Effector CD8-positive, alpha-beta T cell (primary cell): ENCODE measurements at regions not wholly inside any gene's neighbourhood (a gene's known extent, or its start where the extent isn't known, plus 50 kb on each side); places are given as distances from the start of the nearest gene placed in this dataset.
"Not testable (repeated sequence)": the region's sequence is repeated elsewhere in the genome, so short reads cannot be mapped to it uniquely, and the experiment has no call there.

Experiments used
- DNase-seq: peaks from one replicate; lab custom pipeline; 2025; lab: John Stamatoyannopoulos, UW

DNA sequence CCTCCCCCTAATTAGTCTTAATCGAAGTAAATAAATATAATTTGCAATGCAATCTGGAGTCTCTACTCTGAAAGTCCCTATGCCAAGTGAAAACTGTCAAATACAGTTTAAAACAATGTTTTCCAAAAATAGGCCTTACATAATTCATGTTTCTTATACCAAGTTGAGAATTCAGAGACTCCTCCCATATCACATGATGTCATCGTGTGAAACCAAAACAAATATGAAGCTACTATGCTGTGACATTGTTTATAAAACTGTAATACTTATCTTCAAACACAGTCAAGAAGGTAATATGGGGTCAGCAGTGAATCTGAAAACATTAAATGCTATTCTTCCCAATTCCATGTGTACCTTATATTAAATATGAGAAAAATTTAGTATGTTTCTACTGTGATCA lies 940.2 kb upstream of the FANCL start:
- DNase-seq: no peak

DNA sequence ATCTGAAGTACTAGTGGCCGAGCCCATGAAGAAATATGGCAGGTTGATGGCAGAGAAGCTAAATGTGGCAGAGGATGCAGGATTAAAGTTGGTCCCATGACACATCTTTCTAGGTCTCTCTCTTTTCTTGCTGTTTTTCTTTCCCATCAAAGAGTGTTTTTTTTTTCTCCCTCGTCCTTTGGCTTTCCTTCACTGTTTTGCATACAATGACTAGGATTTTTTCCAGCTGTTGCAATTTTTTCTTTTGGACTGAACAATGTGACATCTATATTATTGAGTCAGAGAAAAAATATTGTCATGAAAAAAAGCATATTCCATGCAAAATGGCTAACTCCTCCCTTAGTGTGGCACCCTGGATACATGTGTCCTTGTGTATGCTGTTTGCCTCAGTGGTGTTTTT lies 939.5 kb upstream of the FANCL start:
- DNase-seq: no peak

DNA sequence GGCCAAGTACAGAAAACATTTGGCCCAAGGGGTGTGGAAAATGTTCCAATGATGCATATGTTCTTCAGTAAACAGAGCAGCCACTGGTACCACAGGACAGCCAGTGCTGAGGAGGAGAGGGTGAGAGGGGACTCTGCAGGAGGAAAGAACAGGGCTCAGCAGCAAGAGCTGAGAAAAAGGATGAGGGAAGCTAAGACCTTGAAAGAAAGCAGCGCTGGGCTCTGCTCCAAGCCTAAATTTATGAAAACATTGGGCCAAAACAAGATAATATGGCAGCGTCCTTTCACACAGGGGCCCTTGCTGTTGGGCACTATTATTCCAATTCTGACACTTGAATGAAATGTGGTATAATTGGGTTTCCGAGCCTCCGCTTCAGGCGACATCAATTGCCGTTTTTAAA lies 939.0 kb upstream of the FANCL start:
- DNase-seq: no peak

DNA sequence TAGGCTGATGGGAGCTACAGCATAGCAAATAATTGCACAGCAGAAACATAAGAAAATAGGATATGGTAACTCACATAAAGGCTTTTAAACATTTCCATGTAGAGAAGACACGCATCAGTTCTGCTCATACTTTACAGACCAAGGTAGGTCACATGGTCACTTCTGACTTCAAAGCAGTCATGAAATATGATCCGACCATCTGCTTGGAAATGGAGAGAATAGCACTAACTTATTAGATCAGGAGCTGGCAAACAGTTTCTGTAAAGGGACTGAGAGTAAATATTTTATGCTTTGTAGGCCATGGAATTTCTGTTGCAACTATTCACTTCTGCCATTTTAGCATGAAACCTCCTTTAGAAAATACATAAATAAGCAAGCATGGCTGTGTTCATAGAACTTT lies 936.6 kb upstream of the FANCL start:
- no peak for DNase-seq

DNA sequence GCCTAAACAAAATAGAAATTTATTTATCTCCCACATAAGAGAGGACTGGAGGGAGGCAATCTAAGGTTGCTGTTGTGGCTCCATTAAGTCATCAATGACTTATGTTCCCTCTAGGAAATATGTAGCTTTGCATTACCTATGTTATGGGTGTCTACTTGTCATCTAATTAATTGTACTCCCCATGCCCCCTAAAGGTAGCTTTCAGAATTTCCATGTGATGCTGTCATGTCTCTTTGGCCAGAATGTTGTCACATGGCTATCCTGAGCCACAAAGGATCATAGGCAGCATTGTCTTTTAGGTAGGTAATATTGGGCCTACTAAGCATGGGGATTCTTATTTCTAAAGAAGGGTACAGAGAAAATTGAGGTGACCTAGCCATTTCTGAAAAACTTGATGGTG lies 935.6 kb upstream of the FANCL start:
- no peak for DNase-seq

DNA sequence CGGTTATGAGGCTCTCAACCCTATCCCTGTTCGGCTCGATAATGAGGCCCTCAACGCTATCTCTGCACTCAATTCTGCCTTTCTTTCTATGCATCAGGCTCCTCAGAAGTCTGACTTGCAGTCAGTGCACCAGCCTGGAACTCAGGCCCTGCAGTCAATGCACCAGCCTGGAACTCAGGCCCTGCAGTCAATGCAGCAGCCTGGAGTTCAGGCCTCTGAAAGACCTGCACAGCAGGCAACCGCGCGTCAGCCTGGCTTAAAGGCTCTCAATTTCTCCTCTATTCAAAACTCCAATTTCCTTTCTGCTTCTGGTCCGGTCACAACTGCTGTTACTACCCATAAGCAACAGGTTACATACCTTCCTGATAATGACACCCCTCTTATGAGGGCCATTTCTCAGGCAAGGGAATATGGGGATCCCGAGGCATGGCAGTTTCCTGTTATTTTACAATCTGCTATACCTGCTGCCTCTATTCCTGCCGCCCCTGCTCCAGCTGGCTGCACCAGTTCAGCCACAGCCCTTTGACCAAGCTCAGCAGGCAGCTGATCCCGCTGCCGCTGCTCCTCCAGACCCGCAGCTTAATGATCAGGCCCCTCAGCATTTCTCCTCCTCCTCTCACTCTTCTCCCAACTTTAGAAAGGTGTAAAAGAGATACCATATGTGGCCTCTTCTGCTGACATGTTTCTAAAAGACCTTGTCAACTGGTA lies 933.6 kb upstream of the FANCL start:
- DNase-seq: no peak

DNA sequence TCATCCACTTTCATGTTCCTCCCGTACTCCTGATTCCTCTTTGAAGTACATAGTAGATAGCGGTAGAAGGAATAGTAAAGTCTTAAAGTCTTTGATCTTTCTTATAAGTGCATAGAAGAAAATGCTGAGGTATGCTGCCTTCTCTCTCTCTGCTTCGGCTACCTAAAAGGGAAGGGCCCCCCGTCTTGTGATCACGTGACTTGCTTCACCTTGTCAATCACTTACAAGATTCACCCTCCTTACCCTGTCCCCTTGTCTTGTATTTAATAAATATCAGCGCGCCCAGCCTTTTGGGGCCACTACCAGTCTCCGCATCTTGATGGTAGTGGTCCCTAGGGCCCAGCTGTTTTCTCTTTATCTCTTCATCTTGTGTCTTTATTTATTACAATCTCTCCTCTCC lies 932.2 kb upstream of the FANCL start:
- no peak for DNase-seq

DNA sequence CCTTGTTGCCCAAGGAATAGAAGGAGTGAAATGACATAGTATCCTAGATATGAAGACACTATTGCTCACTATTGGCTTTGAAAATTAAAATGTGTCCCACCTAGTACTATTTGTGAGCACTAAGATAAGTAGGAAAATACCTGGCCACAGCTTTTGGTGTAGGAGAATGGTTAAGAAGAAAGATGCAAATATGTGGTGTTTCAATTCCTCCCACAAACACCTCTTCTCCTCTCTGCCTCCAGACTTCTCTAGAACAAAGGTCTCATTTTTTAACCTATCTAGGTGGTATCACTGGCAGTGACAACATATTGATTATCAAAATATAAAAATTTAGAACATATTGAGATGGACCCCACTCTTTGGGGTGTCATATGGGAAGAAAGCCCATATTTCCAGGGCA lies 929.9 kb upstream of the FANCL start:
- DNase-seq: no peak

DNA sequence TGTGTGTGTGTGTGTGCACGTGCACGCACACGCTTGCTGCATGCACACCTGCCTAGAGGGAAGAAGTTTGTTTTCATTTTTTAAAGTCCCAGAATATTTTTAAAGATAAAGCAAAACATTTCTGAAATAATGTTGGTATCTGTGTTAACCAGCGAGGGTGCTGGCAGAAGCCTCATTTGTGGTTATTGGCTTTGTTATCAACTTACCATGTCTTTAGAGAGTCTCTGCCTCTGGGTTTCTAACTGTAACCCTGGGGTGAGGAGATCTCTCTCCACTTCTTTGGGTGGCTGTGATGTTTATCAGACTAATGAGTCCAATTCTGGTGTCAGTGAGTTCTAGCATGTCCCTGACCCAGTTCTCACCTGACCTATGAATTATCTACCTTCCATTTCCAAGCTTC lies 927.6 kb upstream of the FANCL start:
- no peak for DNase-seq

DNA sequence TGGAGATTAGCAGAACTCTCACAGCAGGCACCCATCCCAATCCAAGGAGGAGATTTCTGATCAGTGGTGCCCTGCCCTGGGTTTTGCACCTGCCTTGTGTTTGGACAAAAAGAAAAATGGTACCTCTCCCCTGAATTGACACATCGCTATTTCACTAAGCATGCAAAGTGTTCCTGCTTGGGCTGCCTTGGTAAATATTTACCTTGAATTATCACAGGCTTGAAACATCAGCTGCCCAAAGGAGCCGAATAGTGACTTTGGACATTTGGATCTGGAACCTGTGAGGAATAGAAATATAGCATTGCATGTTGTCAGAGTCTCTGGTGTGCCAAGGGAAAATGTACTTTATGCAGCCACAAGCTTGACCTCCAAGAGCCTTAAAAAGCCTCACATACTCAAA lies 926.4 kb upstream of the FANCL start:
- DNase-seq: no peak

DNA sequence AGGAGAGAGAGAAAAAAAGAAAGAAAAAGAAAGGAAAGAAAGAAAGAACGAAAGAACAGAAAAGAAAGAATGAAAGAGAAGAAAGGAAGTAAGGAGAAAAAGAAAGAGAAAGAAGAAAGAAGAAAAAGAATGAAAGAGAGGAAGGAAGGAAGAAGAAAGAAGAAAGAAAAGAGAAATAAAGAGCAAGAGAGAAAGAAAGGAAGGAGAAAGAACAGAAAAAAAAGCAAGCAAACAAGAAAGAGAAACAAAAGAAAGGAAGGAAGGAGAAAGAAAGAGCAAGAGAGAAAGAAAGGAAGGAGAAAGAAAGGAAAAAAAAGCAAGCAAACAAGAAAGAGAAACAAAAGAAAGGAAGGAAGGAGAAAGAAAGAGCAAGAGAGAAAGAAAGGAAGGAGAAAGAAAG lies 916.8 kb upstream of the FANCL start:
- not testable (repeated sequence) for DNase-seq

DNA sequence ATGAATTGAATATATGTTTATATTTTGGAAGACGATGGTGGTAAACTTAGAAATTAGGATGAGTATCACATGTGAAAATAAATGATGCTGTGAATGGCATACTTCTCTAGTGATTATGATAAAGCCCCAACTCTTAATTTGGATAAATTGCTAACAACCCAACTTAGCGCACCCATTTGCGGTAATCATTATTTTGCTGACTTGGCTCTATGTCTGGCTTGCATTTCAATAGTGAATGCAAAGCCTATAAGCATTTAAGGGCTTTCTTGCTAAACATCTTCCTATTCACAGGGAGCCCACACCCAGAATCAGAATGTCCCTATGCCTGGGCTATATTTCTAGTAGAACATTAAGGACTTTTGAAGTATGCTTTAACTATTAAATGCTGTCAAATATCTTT lies 910.7 kb upstream of the FANCL start:
- DNase-seq: no peak

DNA sequence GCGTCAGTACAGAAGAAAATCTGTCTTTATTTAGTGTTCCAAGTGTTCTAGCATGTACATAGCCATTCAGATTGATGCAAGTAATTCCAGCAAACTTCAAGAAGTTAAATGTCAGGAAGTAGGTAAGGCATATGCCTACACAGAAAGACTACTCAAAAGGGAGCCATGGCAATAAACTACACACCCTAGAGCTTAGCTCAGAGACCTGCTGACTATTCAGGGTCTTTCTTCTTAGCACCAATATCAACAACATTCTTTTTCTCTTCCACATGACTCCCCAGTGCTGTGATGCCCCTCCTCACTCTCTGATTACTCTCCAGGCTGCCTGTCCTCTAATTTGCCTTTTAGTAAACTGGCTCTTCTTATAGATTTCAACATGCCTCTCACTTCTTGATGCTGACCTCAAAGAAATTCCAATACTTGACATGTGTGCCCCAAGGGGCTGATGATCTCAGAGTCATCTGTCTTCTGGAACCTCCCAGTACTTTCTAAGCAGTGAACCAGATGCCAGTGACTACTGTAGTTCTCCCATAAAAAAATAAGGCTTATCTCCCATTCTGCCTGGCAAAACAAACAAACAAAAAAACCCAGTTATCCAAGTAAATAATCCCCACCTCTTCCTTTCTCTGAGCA lies 909.2 kb upstream of the FANCL start:
- DNase-seq: no peak

DNA sequence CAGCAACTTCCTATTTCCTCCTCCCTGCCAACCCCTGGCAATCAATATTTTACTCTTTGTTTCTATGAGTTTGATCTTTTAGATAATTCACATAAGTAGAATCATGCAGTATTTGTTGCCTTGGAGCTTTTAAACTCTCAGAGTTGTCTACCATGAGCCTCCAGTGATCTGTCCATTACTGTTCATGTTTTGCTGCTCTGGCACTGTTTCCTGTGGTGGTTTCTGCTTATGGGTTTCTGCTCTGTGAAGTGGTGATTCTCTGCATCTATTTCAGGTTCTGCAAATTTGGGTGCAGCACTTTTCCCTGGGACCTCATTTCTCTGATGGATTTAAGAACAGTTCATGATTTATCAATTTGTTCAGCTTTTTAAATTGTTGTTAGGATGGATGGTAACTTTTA lies 908.1 kb upstream of the FANCL start:
- no peak for DNase-seq

DNA sequence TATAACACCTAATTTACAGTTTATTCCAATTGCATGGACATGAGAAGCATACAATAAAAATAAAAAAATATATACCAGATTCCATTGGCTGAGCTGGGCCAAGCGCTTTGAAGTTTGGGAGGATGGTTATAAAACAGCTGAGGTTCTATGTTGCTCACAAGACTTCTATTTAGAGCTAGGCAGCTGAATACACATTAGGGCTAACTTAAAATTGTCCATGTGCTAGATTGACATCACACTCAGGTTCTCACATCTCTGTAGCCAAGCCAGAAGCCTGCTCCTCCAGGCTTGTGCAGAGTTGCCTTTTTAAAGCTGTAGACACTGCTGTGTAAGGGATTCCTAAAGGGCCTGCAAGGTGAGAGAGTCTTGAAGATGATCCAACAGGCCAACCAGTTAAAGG lies 871.1 kb upstream of the FANCL start:
- DNase-seq: no peak

DNA sequence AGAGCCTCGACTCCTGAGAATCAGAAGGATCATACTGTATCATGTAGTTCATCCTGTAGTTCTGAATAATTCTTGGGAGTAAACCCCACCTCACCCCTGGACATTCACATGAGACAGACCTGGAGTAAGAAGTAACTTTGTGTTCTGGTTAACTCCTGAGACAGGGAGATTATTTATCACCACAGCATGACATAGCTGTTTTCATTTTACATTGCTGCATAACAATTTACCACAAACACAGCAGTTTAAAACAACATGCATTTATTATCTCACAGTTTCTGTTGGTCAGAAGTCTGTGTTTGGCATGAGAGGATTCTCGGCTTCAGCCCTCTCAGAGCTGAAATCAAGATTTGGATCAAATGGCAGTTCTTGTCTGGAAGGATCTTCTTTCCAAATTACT lies 855.8 kb upstream of the FANCL start:
- DNase-seq: no peak

DNA sequence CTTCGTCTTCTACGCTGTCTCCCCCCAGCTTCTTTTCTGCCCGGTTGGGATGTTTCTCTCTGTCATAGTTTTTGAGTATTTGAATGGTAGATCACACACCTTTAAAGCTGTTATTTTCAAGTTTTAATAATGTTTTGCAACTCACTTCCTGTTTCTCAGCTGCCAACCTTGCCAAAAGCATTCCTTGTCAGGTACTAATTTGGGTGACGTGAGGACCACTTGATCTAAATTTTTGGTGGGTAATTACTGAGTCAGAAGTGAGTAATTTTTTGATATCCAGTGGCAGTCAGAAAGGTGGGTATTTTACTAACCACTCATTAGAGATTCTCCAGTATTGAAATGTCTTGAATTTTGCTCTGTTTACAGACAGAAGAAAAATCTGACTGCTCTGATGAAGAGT lies 852.4 kb upstream of the FANCL start:
- DNase-seq: no peak

DNA sequence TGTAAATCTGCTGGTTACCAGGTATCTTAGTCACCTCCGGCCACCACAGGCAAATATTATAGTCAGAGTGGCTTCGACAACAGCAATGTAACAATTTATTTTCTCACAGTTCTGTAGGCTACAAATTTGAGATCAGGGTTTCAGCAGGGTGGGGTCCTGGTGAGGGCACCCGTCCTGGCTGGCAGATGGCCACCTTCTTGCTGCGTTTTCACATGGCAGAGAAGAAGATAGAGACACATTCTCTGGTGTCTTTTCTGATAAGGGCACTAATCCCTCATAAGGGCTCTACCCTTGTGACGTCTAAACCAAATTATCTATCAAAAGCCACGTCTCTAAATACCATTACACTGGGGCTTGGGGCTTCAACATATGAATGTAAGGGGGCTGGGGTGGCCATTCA lies 843.2 kb upstream of the FANCL start:
- DNase-seq: no peak

DNA sequence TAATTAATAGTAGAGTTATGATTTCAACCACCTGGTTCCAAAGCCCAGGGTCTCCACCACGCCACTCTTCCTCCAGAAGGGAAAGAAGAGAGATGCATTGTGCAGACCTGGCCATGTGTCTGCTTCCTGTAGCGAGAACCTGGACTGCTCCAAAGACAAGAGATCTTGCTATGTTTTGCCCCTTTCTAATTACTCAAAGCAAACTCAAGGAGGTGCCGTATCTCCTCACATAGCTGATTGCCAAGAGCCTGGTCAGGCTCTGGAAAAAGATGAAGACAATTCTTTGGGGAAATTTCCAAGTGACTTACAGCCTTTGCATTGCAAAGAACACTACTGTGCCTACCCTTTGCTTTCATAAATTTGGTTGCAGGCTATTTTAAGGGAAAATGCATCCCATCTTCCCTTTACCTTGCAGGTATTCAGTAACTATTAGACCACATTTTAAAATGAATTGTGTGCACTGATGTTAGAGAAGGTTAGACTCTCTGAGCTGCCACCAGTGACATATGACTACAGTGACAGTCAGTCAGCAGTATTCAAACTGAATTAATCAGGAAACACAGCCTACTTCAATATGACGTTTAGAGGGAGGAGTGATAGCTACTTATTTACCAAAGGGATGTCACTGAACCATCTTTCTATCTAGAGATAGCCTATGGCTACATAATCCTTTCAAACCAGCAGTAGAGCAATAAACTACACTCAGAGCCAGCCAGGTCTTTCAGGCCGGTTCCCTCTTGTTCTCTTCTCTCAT lies 842.1 kb upstream of the FANCL start:
- no peak for DNase-seq

DNA sequence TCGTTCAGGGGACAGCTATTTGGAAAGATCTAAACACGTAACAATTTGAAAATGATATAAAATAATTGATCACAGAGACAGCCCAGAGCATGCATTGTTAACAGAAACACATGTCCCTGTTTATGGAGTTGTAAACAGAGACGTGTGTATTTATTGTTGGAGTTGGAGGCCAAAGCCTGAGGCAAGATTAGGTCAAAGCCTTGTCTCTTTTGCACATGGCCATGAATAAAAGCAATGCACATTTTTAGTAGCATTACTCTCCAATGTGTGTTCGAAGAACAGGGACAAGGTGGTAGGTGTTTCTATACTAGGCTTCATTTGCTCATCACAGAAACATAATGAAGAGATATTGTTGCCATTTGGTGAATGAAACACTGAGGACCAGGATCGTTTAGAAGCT lies 841.5 kb upstream of the FANCL start:
- no peak for DNase-seq

DNA sequence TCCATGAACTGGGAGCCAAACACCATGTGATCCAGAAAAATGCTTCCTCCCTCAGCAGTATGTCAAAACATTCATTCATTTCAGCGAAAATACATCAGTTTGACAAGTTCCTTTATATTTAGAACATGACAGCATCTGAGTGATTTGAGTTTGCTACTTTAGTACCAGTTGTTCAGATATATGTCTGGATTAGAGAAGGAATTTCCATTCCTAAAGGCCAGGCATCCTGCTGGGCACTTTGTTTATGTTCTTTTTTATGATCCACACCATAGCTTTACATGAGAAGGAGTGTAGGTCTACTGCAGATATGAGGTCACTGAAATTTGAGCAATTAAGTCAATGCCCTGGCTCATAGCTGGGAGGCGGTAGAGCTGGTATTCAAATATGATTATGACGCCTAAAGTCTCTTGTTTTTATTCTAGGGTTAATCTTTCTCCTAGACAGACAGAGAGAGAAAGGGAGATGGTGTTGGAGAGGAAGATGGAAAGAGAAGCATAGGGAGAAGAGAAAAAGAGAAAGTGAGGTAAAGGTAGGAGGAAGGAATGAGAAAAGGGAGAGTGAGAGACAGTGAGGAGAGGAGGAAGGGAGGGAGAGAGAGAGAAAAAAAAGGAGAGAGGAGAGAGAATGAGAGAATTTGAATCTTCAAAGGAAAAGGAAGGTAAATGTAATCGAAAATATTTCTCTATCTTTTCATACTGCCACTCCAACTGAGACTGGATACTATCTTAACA lies 839.5 kb upstream of the FANCL start:
- DNase-seq: no peak

DNA sequence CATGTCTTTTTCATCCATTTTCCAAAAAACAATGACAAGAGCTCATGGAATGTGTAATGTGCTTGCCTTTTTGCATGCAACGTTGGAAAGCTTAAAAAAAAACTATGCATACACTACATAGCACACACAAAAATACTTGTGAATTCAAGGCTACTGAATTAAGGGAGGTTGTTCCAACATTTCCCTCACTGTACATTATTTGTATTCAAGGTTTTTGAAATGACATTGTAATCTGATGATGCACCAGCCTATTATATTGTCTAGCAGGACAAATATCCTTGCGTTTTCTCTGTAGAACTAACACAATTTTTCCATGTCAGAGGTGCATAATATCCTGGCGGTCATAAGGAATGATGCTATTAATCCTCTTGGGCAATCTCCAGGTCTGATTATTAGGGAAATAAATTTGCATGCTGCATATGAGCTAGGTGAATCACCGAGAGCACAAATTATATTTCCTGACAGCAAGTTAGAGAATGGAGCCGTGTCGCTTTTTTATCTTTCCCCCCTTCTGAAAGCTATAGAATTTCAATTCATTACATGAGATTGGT lies 836.9 kb upstream of the FANCL start:
- DNase-seq: no peak
